ENCODE measurements at regions not wholly inside any gene's neighbourhood (a gene's known extent, or its start where the extent isn't known, plus 50 kb on each side); places are given as distances from the start of the nearest gene placed in this dataset.

DNA sequence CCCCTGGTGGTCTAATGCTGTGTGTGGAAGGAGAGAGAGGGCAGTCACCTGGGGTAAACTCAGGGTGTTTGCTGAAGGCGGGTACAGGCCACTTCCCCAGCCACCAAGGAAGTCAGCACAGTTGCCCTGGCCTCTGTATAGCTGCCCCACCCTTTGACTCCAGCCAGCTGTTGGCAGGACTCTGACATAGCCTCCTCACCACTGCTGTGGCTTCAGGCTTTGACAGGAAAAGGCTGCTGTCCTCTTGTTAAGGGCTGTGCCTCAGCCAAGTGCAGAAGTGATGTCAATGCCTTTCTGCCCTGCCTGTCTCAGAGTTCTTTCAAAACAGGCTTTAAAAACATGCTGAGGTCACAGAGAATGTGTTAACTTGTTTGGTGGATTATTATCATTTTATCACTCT is 487.2 kb upstream of the KLF4 start:
- no peaks in the 10 kb centered on the region; the same call in 1 of the 2 replicates for H3K4me1 ChIP-seq
- Mint-ChIP-seq H3K4me1 (ENCODE audit: low read depth, unreplicated experiment) (no peaks in the 10 kb centered on the region), H3K27ac (ENCODE audit: unreplicated experiment) (no peak overlapping the region), H3K36me3 (ENCODE audit: insufficient read depth, unreplicated experiment) (no peaks in the 10 kb centered on the region), H3K4me3 (ENCODE audit: unreplicated experiment) (no peak overlapping the region), H3K27me3 (ENCODE audit: insufficient read depth, unreplicated experiment) (peaks cover 4% of the 10 kb centered on the region), H3K9me3 (ENCODE audit: unreplicated experiment) (no peaks in the 10 kb centered on the region)
- intact Hi-C loops (cut with micrococcal nuclease; ENCODE audit: unreplicated experiment): loop anchor here (10.0 kb wide), 1 partner anchor 298 kb away; no protein-coding TSS in a partner anchor
- POLR2A ChIA-PET: no interaction called here
- no peaks in the 10 kb centered on the region for H3K36me3 ChIP-seq (ENCODE audit: control insufficient read depth, insufficient read depth, low read length)
- CTCF ChIA-PET: no interaction called here
- no peaks in the 10 kb centered on the region for H3K9me3 ChIP-seq
- no peaks in the 10 kb centered on the region for H3K27me3 ChIP-seq (replicated peaks; ENCODE audit: control insufficient read depth, insufficient read depth, low read length)
- no peak for DNase-seq
- TF ChIP-seq, protein P1, sequence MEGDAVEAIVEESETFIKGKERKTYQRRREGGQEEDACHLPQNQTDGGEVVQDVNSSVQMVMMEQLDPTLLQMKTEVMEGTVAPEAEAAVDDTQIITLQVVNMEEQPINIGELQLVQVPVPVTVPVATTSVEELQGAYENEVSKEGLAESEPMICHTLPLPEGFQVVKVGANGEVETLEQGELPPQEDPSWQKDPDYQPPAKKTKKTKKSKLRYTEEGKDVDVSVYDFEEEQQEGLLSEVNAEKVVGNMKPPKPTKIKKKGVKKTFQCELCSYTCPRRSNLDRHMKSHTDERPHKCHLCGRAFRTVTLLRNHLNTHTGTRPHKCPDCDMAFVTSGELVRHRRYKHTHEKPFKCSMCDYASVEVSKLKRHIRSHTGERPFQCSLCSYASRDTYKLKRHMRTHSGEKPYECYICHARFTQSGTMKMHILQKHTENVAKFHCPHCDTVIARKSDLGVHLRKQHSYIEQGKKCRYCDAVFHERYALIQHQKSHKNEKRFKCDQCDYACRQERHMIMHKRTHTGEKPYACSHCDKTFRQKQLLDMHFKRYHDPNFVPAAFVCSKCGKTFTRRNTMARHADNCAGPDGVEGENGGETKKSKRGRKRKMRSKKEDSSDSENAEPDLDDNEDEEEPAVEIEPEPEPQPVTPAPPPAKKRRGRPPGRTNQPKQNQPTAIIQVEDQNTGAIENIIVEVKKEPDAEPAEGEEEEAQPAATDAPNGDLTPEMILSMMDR (IDR thresholded peaks at IDR 0.05; ENCODE audit: insufficient read depth in 1 of 2, low read depth in 1 of 2, low read length in 1 of 2, severe bottlenecking in 1 of 2, unreplicated experiment in 1 of 2): no peak
- H3K4me3 ChIP-seq (ENCODE audit: low read depth, low read length): no peak overlapping the region
- BruUV-seq (replicated peaks): no TSS peak

DNA sequence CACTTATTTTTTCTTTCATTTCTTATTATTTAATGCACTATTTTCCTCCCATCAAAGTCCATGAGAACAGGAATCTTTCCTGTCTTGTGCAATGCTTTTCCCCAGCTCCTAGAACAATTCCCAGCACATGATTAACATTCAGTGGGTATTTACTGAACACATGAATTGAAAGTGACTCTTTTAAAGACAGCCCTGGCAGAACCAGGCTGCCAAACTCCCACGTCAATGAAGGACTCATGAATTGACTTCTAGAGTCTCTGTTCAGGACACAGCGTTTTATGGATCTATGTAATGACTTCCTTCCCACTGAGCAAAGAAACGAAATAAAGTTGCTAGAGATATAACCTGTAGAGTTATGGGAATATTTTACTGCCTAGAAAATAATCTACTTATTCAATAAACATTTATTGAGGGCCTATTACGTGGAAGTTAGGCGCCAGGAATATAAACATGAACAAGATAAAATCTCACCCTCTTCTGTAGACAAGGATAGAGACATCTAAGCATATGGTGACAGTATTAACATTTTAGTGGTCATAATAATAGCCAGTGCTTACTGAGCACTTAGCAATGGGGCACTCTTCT is 485.9 kb upstream of the KLF4 start:
- Mint-ChIP-seq H3K27me3 (ENCODE audit: insufficient read depth, unreplicated experiment) (peaks cover 4% of the 10 kb centered on the region), H3K27ac (ENCODE audit: unreplicated experiment) (no peak overlapping the region), H3K36me3 (ENCODE audit: insufficient read depth, unreplicated experiment) (no peaks in the 10 kb centered on the region), H3K4me1 (ENCODE audit: low read depth, unreplicated experiment) (no peaks in the 10 kb centered on the region), H3K9me3 (ENCODE audit: unreplicated experiment) (no peaks in the 10 kb centered on the region), H3K4me3 (ENCODE audit: unreplicated experiment) (no peak overlapping the region)
- Histone ChIP-seq H3K27me3 (replicated peaks; ENCODE audit: control insufficient read depth, insufficient read depth, low read length) (no peaks in the 10 kb centered on the region), H3K36me3 (ENCODE audit: control insufficient read depth, insufficient read depth, low read length) (no peaks in the 10 kb centered on the region), H3K4me1 (no peaks in the 10 kb centered on the region; the same call in 1 of the 2 replicates), H3K4me3 (ENCODE audit: low read depth, low read length) (no peak overlapping the region), H3K9me3 (no peaks in the 10 kb centered on the region)
- DNase-seq: no peak
- ChIA-PET CTCF (no interaction called here), POLR2A (no interaction called here)
- TF ChIP-seq, protein P1 (IDR thresholded peaks at IDR 0.05; ENCODE audit: insufficient read depth in 1 of 2, low read depth in 1 of 2, low read length in 1 of 2, severe bottlenecking in 1 of 2, unreplicated experiment in 1 of 2): no peak
- BruUV-seq (replicated peaks): no TSS peak
- intact Hi-C loops (cut with micrococcal nuclease; ENCODE audit: unreplicated experiment): loop anchor here (10.0 kb wide), 1 partner anchor 299 kb away; no protein-coding TSS in a partner anchor

DNA sequence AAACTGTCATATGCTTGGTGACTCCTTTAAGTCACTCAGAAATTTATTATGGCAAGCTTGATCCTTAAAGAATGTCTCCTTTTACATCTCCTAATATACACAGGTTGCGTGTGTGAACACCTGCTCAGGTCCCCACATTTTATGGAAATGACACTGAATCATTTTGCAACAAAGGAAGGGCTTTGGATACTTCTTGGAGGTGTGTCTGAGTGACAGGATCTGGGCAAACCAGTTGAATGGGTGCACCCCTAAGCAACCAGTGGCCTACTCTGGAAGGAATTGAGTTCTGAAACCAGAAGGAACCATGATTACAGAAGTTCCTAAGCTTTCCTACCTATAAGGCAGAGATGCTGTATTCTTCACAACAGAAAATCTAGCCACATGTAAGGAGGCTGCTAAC is 483.9 kb upstream of the KLF4 start:
- intact Hi-C loops (cut with micrococcal nuclease; ENCODE audit: unreplicated experiment): loop anchor here (10.0 kb wide), 1 partner anchor 301 kb away; no protein-coding TSS in a partner anchor
- TF ChIP-seq, protein P1 (IDR thresholded peaks at IDR 0.05; ENCODE audit: insufficient read depth in 1 of 2, low read depth in 1 of 2, low read length in 1 of 2, severe bottlenecking in 1 of 2, unreplicated experiment in 1 of 2): no peak
- ChIA-PET CTCF (no interaction called here), POLR2A (no interaction called here)
- DNase-seq: no peak
- Mint-ChIP-seq H3K27ac (ENCODE audit: unreplicated experiment) (no peak overlapping the region), H3K27me3 (ENCODE audit: insufficient read depth, unreplicated experiment) (peaks cover 4% of the 10 kb centered on the region), H3K9me3 (ENCODE audit: unreplicated experiment) (no peaks in the 10 kb centered on the region), H3K4me1 (ENCODE audit: low read depth, unreplicated experiment) (no peaks in the 10 kb centered on the region), H3K4me3 (ENCODE audit: unreplicated experiment) (no peak overlapping the region), H3K36me3 (ENCODE audit: insufficient read depth, unreplicated experiment) (no peaks in the 10 kb centered on the region)
- Histone ChIP-seq H3K27me3 (replicated peaks; ENCODE audit: control insufficient read depth, insufficient read depth, low read length) (no peaks in the 10 kb centered on the region; the same call in 1 of the 2 replicates), H3K4me1 (no peaks in the 10 kb centered on the region; the same call in 1 of the 2 replicates), H3K9me3 (no peaks in the 10 kb centered on the region), H3K36me3 (ENCODE audit: control insufficient read depth, insufficient read depth, low read length) (no peaks in the 10 kb centered on the region), H3K4me3 (ENCODE audit: low read depth, low read length) (no peak overlapping the region)
- no TSS peak for BruUV-seq (replicated peaks)

Data from Caco-2 (cell line).